Effector memory CD4-positive, alpha-beta T cell (primary cell): ENCODE measurements at regions not wholly inside any gene's neighbourhood (a gene's known extent, or its start where the extent isn't known, plus 50 kb on each side); places are given as distances from the start of the nearest gene placed in this dataset.

Source experiments
- DNase-seq, 3 donors: peaks; one replicate each; pipeline ENCODE4 v3.0.0-alpha.2; 2020
- H3K27ac ChIP-seq: 2 replicates; pipeline ENCODE4 v1.7.0; 2013; ENCODE audit warnings: mild to moderate bottlenecking, low read length, moderate library complexity; ENCODE audit not compliant: insufficient read depth, poor library complexity, severe bottlenecking
- H3K27me3 ChIP-seq: replicated peaks from 2 replicates; pipeline ENCODE4 v1.7.0; 2013; ENCODE audit warnings: mild to moderate bottlenecking, low read length; ENCODE audit not compliant: insufficient read depth, control insufficient read depth, poor library complexity, severe bottlenecking
- H3K36me3 ChIP-seq: 2 replicates; pipeline ENCODE4 v1.7.0; 2013; ENCODE audit warnings: mild to moderate bottlenecking, low read length, moderate library complexity; ENCODE audit not compliant: control insufficient read depth, insufficient read depth
- H3K4me1 ChIP-seq: 2 replicates; pipeline ENCODE4 v1.7.0; 2013; ENCODE audit warnings: low read length, mild to moderate bottlenecking; ENCODE audit not compliant: control insufficient read depth, insufficient read depth, poor library complexity, severe bottlenecking
- H3K4me3 ChIP-seq: 2 replicates; pipeline ENCODE4 v1.7.0; 2013; ENCODE audit warnings: low read length, low read depth, mild to moderate bottlenecking; ENCODE audit not compliant: insufficient read depth, poor library complexity, severe bottlenecking
- H3K9me3 ChIP-seq: 2 replicates; pipeline ENCODE4 v1.7.0; 2013; ENCODE audit warnings: mild to moderate bottlenecking, low read length, moderate library complexity; ENCODE audit not compliant: control insufficient read depth

- no peak overlapping the region for H3K4me3 ChIP-seq
- no peak for DNase-seq
- H3K27me3 ChIP-seq, result no peaks in the 10 kb centered on the region
- no peaks in the 10 kb centered on the region for H3K9me3 ChIP-seq
- no peaks in the 10 kb centered on the region for H3K4me1 ChIP-seq
- H3K36me3 ChIP-seq, result no peaks in the 10 kb centered on the region
- no peak overlapping the region for H3K27ac ChIP-seq
These were observed 906.6 kb upstream of the LRATD1 start for GRCh38 chr2:13725945-13726344.

- Histone ChIP-seq H3K27me3 (no peaks in the 10 kb centered on the region), H3K4me1 (no peaks in the 10 kb centered on the region), H3K9me3 (no peaks in the 10 kb centered on the region), H3K4me3 (no peak overlapping the region), H3K27ac (no peak overlapping the region), H3K36me3 (no peaks in the 10 kb centered on the region)
- DNase-seq, result no peak
These were observed 887.2 kb upstream of the LRATD1 start for GRCh38 chr2:13745330-13745729.

GRCh38 chr2:13751955-13752354, 880.6 kb upstream of the LRATD1 start:
- H3K27me3 ChIP-seq, result no peaks in the 10 kb centered on the region
- H3K4me1 ChIP-seq, result no peaks in the 10 kb centered on the region
- no peak overlapping the region for H3K27ac ChIP-seq
- no peak for DNase-seq
- no peaks in the 10 kb centered on the region for H3K9me3 ChIP-seq
- H3K36me3 ChIP-seq, result no peaks in the 10 kb centered on the region
- H3K4me3 ChIP-seq, result no peak overlapping the region

GRCh38 chr2:13758412-13758811, 874.1 kb upstream of the LRATD1 start:
- no peaks in the 10 kb centered on the region for H3K4me1 ChIP-seq
- H3K9me3 ChIP-seq, result no peaks in the 10 kb centered on the region
- no peak overlapping the region for H3K4me3 ChIP-seq
- no peak overlapping the region for H3K27ac ChIP-seq
- DNase-seq, result no peak
- no peaks in the 10 kb centered on the region for H3K27me3 ChIP-seq
- no peaks in the 10 kb centered on the region for H3K36me3 ChIP-seq

- no peak overlapping the region for H3K27ac ChIP-seq
- no peaks in the 10 kb centered on the region for H3K9me3 ChIP-seq
- H3K27me3 ChIP-seq, result no peaks in the 10 kb centered on the region
- no peaks in the 10 kb centered on the region for H3K4me1 ChIP-seq
- H3K4me3 ChIP-seq, result no peak overlapping the region
- no peak for DNase-seq
- no peaks in the 10 kb centered on the region for H3K36me3 ChIP-seq
These were observed 864.2 kb upstream of the LRATD1 start for GRCh38 chr2:13768274-13768673.

GRCh38 chr2:13770279-13770678, 862.2 kb upstream of the LRATD1 start:
- H3K36me3 ChIP-seq, result no peaks in the 10 kb centered on the region
- DNase-seq, result no peak

GRCh38 chr2:13779996-13780395, 852.5 kb upstream of the LRATD1 start:
- DNase-seq, result no peak
- H3K27me3 ChIP-seq, result no peaks in the 10 kb centered on the region

More at GRCh38 chr2:13770279-13770678, 862.2 kb upstream of the LRATD1 start:
- Histone ChIP-seq H3K9me3 (no peaks in the 10 kb centered on the region), H3K4me3 (no peak overlapping the region), H3K27ac (no peak overlapping the region), H3K27me3 (no peaks in the 10 kb centered on the region), H3K4me1 (no peaks in the 10 kb centered on the region)

GRCh38 chr2:13791019-13791547, 841.4 kb upstream of the LRATD1 start:
- H3K4me3 ChIP-seq, result no peak overlapping the region
- no peak overlapping the region for H3K27ac ChIP-seq
- H3K9me3 ChIP-seq, result no peaks in the 10 kb centered on the region
- no peaks in the 10 kb centered on the region for H3K4me1 ChIP-seq
- DNase-seq, result no peak
- no peaks in the 10 kb centered on the region for H3K36me3 ChIP-seq
- no peaks in the 10 kb centered on the region for H3K27me3 ChIP-seq

More at GRCh38 chr2:13779996-13780395, 852.5 kb upstream of the LRATD1 start:
- Histone ChIP-seq H3K27ac (no peak overlapping the region), H3K9me3 (no peaks in the 10 kb centered on the region), H3K4me1 (no peaks in the 10 kb centered on the region), H3K4me3 (no peak overlapping the region), H3K36me3 (no peaks in the 10 kb centered on the region)

- DNase-seq, result no peak
- H3K4me3 ChIP-seq, result no peak overlapping the region
- no peaks in the 10 kb centered on the region for H3K36me3 ChIP-seq
- H3K27me3 ChIP-seq, result no peaks in the 10 kb centered on the region
- H3K27ac ChIP-seq, result no peak overlapping the region
- H3K9me3 ChIP-seq, result no peaks in the 10 kb centered on the region
- H3K4me1 ChIP-seq, result no peaks in the 10 kb centered on the region
These were observed 826.0 kb upstream of the LRATD1 start for GRCh38 chr2:13806539-13806938.

- H3K9me3 ChIP-seq, result no peaks in the 10 kb centered on the region
- H3K4me3 ChIP-seq, result no peak overlapping the region
- no peaks in the 10 kb centered on the region for H3K4me1 ChIP-seq
- no peaks in the 10 kb centered on the region for H3K27me3 ChIP-seq
- no peak for DNase-seq
- no peak overlapping the region for H3K27ac ChIP-seq
- no peaks in the 10 kb centered on the region for H3K36me3 ChIP-seq
These were observed 819.3 kb upstream of the LRATD1 start for GRCh38 chr2:13813236-13813635.
